ENCODE measurements at regions not wholly inside any gene's neighbourhood (a gene's known extent, or its start where the extent isn't known, plus 50 kb on each side); places are given as distances from the start of the nearest gene placed in this dataset.

DNA sequence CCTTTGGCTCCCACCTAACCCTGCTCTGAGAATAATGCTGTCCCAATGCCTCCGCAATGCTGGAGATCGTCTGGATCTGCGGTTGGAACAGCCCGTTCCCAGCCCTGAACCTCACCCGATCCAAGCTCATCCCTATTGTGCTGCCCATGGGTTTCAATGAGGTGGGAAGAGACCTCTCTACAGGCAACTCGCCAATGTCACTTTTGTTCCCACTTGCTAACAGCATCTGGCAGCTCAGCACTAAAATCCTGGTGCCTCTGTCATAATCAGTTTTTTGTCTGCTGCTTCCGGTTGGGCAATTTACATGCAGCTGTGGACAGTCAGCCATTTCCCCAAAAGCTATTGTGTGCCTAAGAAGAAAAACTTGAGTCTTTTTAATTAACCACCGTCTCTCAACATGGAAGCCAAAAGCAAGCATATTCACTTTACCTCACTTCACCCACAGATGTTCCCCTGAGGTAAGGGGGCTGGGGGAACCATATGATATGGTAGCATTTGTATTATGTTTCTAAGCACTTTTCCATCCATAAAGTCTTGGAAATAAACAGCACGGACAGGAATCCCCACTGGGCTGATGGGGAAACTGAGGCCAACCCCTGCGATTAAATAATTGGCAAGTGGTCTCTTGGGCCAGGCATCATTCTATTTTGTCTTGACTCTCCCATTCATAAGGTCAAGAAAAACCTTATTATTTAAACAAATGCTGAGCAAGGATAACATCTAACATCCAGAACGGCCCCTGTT, 159.2 kb upstream of the CDH5 start:
- TF ChIP-seq, protein P1, sequence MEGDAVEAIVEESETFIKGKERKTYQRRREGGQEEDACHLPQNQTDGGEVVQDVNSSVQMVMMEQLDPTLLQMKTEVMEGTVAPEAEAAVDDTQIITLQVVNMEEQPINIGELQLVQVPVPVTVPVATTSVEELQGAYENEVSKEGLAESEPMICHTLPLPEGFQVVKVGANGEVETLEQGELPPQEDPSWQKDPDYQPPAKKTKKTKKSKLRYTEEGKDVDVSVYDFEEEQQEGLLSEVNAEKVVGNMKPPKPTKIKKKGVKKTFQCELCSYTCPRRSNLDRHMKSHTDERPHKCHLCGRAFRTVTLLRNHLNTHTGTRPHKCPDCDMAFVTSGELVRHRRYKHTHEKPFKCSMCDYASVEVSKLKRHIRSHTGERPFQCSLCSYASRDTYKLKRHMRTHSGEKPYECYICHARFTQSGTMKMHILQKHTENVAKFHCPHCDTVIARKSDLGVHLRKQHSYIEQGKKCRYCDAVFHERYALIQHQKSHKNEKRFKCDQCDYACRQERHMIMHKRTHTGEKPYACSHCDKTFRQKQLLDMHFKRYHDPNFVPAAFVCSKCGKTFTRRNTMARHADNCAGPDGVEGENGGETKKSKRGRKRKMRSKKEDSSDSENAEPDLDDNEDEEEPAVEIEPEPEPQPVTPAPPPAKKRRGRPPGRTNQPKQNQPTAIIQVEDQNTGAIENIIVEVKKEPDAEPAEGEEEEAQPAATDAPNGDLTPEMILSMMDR (conservative IDR thresholded peaks at IDR 0.05; ENCODE audit: low read depth, low read length): no peak
- no peak for TF ChIP-seq POLR2A (IDR thresholded peaks at IDR 0.05; ENCODE audit: low read depth, low read length)
